SK-N-MC (cell line): ENCODE measurements at regions not wholly inside any gene's neighbourhood (a gene's known extent, or its start where the extent isn't known, plus 50 kb on each side); places are given as distances from the start of the nearest gene placed in this dataset.
"Not testable (repeated sequence)": the region's sequence is repeated elsewhere in the genome, so short reads cannot be mapped to it uniquely, and the experiment has no call there.

Source experiments
- EZH2 ChIP-seq: fragments of 200-600 bp; sonication (generic); IDR thresholded peaks from one replicate; pipeline ENCODE4 v1.6.1; 2017; ENCODE audit warnings: antibody characterized with exemption
- FOXP2 ChIP-seq: optimal IDR thresholded peaks from 2 replicates; pipeline ENCODE3; 2011; ENCODE audit warnings: mild to moderate bottlenecking, moderate library complexity; ENCODE audit not compliant: insufficient read depth; ENCODE audit errors: extremely low read length, control extremely low read depth
- POLR2AphosphoS5 ChIP-seq: IDR thresholded peaks from 2 replicates; pipeline ENCODE4 v1.6.1; 2012; ENCODE audit warnings: mild to moderate bottlenecking, low read depth, low read length, borderline replicate concordance

DNA sequence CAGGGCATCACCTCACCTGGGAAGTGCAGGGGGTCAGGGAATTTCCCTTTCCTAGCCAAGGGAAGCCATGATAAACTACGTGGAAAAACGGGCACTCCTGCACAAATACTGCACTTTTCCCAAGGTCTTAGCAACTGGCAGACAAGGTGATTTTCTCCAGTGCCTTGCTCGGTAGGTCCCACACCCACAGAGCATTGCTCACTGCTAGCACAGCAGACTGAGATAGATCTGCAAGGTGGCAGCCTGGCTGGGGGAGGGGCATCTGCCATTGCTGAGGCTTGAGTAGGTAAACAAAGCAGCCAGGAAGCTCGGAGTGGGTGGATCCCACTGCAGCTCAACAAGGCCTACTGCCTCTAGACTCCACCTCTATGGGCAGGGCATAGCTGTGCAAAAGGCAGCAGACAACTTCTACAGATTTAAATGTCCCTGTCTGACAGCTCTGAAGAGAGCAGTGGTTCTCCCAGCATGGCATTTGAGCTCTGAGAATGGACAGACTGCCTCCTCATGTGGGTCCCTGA is 111.5 kb upstream of the FIBIN start:
- TF ChIP-seq POLR2AphosphoS5, EZH2, FOXP2: not testable (repeated sequence)
